Upper lobe of left lung (tissue), 6 donors: ENCODE measurements at regions not wholly inside any gene's neighbourhood (a gene's known extent, or its start where the extent isn't known, plus 50 kb on each side); places are given as distances from the start of the nearest gene placed in this dataset.

Source experiments
- ATAC-seq, 2 donors: fragments of 200-7000 bp; cut with Tn5 transposase; one replicate each; pipeline ENCODE4 v1.9.1; 2022; ENCODE audit warnings: mild to moderate bottlenecking in 2 of 2, moderate library complexity in 2 of 2; ENCODE audit not compliant: low FRiP score in 2 of 2
- DNase-seq, 2 donors: peaks; one replicate each; pipeline ENCODE4 v3.0.0-alpha.2; 2019 to 2020
- H3K27ac ChIP-seq, 4 donors: fragments of 200-600 bp; sonication (generic); one replicate each; pipeline ENCODE4 v1.5.1; 2016 to 2019
- H3K27me3 ChIP-seq, 4 donors: fragments of 200-600 bp; sonication (generic); one replicate each; pipeline ENCODE4 v1.5.1; 2017 to 2019
- H3K36me3 ChIP-seq, 4 donors: fragments of 200-600 bp; sonication (generic); one replicate each; pipeline ENCODE4 v1.5.1; 2016 to 2019
- H3K4me1 ChIP-seq, 4 donors: fragments of 200-600 bp; sonication (generic); one replicate each; pipeline ENCODE4 v1.5.1; 2018 to 2019
- H3K4me3 ChIP-seq, 4 donors: fragments of 200-600 bp; sonication (generic); one replicate each; pipeline ENCODE4 v1.5.1; 2017 to 2019; ENCODE audit warnings: mild to moderate bottlenecking in 2 of 4, moderate library complexity in 1 of 4
- H3K9me3 ChIP-seq, 4 donors: fragments of 200-600 bp; sonication (generic); one replicate each; pipeline ENCODE4 v1.5.1; 2018 to 2019
- EP300 ChIP-seq, 4 donors: sonication (generic); formaldehyde crosslinking; IDR thresholded peaks; one replicate each; pipeline ENCODE4 v1.5.1; 2017; ENCODE audit warnings: antibody characterized with exemption in 4 of 4, control low read depth in 2 of 4
- POLR2A ChIP-seq, 4 donors: fragments of 450-650 bp; IDR thresholded peaks; one replicate each; pipeline ENCODE4 v1.5.1; 2016 to 2017; ENCODE audit warnings: antibody characterized with exemption in 4 of 4, mild to moderate bottlenecking in 2 of 4
- POLR2AphosphoS5 ChIP-seq, 2 donors: sonication (generic); formaldehyde crosslinking; IDR thresholded peaks; one replicate each; pipeline ENCODE4 v1.5.1; 2017; ENCODE audit warnings: antibody characterized with exemption in 2 of 2
- WGBS, 2 donors: methylation state at CpG; one replicate each; pipeline ENCODE4 v1.1.5; 2017 to 2018; 5-methylcytosine and 5-hydroxymethylcytosine counted together
- TF ChIP-seq, protein P1 (sequence below), 6 experiments: fragments of 450-650 bp in 4 of 6; fragments of 200-600 bp in 2 of 6; sonication (generic) in 2 of 6; IDR thresholded peaks; one replicate each; pipeline ENCODE4 v1.5.1; 2016 to 2019; ENCODE audit warnings: antibody characterized with exemption in 6 of 6
- donor health status: DM: no; HTN: no; CAD: no; lungs with moderate emphysema.
- donor health status: DM: no; HTN: yes; CAD: no; lungs with severe emphysema.

DNA sequence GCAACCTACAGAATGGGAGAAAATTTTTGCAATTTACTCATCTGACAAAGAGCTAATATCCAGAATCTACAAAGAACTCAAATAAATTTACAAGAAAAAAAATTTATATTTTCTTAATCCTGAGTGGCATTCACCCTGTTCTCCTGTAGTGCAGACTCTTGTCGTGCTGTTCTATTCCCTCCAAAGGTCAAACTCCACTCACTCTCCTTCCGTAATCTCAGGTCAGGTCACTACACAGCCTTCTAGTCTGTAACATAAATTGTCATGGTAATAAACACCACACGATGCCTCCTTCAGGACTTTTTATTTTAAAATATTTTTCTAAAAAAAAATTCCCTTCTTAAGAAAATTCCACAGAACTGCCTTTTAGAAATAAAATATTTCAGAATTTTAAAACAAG, 417.9 kb upstream of the GCFC2 start:
- no peaks in the 10 kb centered on the region for H3K4me1 ChIP-seq
- 77 to 81% methylated on average over 3 of the region's 3 CpGs for WGBS, 2 donors
- ATAC-seq = no peak
- H3K4me3 ChIP-seq = no peak overlapping the region
- H3K9me3 ChIP-seq = no peaks in the 10 kb centered on the region
- no peaks in the 10 kb centered on the region for H3K36me3 ChIP-seq
- no peak for TF ChIP-seq EP300 (IDR thresholded peaks at IDR 0.05)
- no peak for TF ChIP-seq POLR2A (IDR thresholded peaks at IDR 0.05)
- TF ChIP-seq, protein P1, sequence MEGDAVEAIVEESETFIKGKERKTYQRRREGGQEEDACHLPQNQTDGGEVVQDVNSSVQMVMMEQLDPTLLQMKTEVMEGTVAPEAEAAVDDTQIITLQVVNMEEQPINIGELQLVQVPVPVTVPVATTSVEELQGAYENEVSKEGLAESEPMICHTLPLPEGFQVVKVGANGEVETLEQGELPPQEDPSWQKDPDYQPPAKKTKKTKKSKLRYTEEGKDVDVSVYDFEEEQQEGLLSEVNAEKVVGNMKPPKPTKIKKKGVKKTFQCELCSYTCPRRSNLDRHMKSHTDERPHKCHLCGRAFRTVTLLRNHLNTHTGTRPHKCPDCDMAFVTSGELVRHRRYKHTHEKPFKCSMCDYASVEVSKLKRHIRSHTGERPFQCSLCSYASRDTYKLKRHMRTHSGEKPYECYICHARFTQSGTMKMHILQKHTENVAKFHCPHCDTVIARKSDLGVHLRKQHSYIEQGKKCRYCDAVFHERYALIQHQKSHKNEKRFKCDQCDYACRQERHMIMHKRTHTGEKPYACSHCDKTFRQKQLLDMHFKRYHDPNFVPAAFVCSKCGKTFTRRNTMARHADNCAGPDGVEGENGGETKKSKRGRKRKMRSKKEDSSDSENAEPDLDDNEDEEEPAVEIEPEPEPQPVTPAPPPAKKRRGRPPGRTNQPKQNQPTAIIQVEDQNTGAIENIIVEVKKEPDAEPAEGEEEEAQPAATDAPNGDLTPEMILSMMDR (IDR thresholded peaks at IDR 0.05) = no peak
- TF ChIP-seq POLR2AphosphoS5 (IDR thresholded peaks at IDR 0.05) = no peak
- H3K27ac ChIP-seq = no peak overlapping the region
- no peak for DNase-seq
- no peaks in the 10 kb centered on the region for H3K27me3 ChIP-seq

GRCh38 chr2:76120176-76120575, 409.5 kb upstream of the GCFC2 start:
- Histone ChIP-seq H3K4me3 (no peak overlapping the region), H3K9me3 (no peaks in the 10 kb centered on the region), H3K4me1 (no peaks in the 10 kb centered on the region), H3K27me3 (no peaks in the 10 kb centered on the region), H3K36me3 (no peaks in the 10 kb centered on the region), H3K27ac (no peak overlapping the region)
- peak in 1 of 2 donors; percentile 38 for ATAC-seq
- DNase-seq = no peak
- TF ChIP-seq, protein P1 (IDR thresholded peaks at IDR 0.05) = no peak
- TF ChIP-seq POLR2A (IDR thresholded peaks at IDR 0.05) (no peak), EP300 (IDR thresholded peaks at IDR 0.05) (no peak), POLR2AphosphoS5 (IDR thresholded peaks at IDR 0.05) (no peak)
- WGBS, 2 donors = 78 to 79% methylated on average over 1 of the region's 1 CpG

- TF ChIP-seq EP300 (IDR thresholded peaks at IDR 0.05) = no peak
- TF ChIP-seq POLR2AphosphoS5 (IDR thresholded peaks at IDR 0.05) = no peak
- TF ChIP-seq, protein P1 (IDR thresholded peaks at IDR 0.05) = no peak
- TF ChIP-seq POLR2A (IDR thresholded peaks at IDR 0.05) = no peak
- Histone ChIP-seq H3K4me1 (no peaks in the 10 kb centered on the region), H3K36me3 (no peaks in the 10 kb centered on the region), H3K27ac (no peak overlapping the region), H3K4me3 (no peak overlapping the region), H3K27me3 (no peaks in the 10 kb centered on the region), H3K9me3 (no peaks in the 10 kb centered on the region)
- DNase-seq = no peak
- no peak for ATAC-seq
Measured at GRCh38 chr2:76089683-76090082, 379.0 kb upstream of the GCFC2 start.

- Histone ChIP-seq H3K4me3 (no peak overlapping the region), H3K36me3 (no peaks in the 10 kb centered on the region), H3K27ac (no peak overlapping the region), H3K27me3 (no peaks in the 10 kb centered on the region), H3K9me3 (no peaks in the 10 kb centered on the region), H3K4me1 (no peaks in the 10 kb centered on the region)
- DNase-seq = no peak
- no peak for TF ChIP-seq POLR2A (IDR thresholded peaks at IDR 0.05)
- TF ChIP-seq, protein P1 (IDR thresholded peaks at IDR 0.05) = no peak
- no peak for TF ChIP-seq EP300 (IDR thresholded peaks at IDR 0.05)
- TF ChIP-seq POLR2AphosphoS5 (IDR thresholded peaks at IDR 0.05) = no peak
- 32 to 38% methylated on average over 2 of the region's 2 CpGs for WGBS, 2 donors
- ATAC-seq = no peak
Measured at GRCh38 chr2:76083248-76083647, 372.5 kb upstream of the GCFC2 start.

GRCh38 chr2:76082509-76082908, 371.8 kb upstream of the GCFC2 start:
- no peak for DNase-seq
- Histone ChIP-seq H3K27ac (no peak overlapping the region), H3K36me3 (no peaks in the 10 kb centered on the region), H3K4me1 (no peaks in the 10 kb centered on the region), H3K27me3 (no peaks in the 10 kb centered on the region), H3K4me3 (no peak overlapping the region), H3K9me3 (no peaks in the 10 kb centered on the region)
- no peak for ATAC-seq
- WGBS, 2 donors = 70 to 76% methylated on average over 3 of the region's 3 CpGs
- TF ChIP-seq, protein P1 (IDR thresholded peaks at IDR 0.05) = no peak
- TF ChIP-seq POLR2A (IDR thresholded peaks at IDR 0.05) (no peak), EP300 (IDR thresholded peaks at IDR 0.05) (no peak), POLR2AphosphoS5 (IDR thresholded peaks at IDR 0.05) (no peak)
